Hepatocyte (in vitro differentiated cells): ENCODE measurements at regions not wholly inside any gene's neighbourhood (a gene's known extent, or its start where the extent isn't known, plus 50 kb on each side); places are given as distances from the start of the nearest gene placed in this dataset.

Source experiments
- DNase-seq: peaks from one replicate; pipeline ENCODE4 v3.0.0-alpha.2; 2016; ENCODE audit warnings: low spot score
- H2AFZ ChIP-seq: fragments of 200-600 bp; sonication (generic); 2 replicates; pipeline ENCODE4 v1.6.0; 2016; ENCODE audit warnings: antibody characterized with exemption, mild to moderate bottlenecking
- H3K27ac ChIP-seq: fragments of 200-600 bp; sonication (generic); 2 replicates; pipeline ENCODE4 v1.5.1; 2016; ENCODE audit warnings: mild to moderate bottlenecking
- H3K27me3 ChIP-seq: fragments of 200-600 bp; sonication (generic); 2 replicates; pipeline ENCODE4 v1.6.1; 2016
- H3K36me3 ChIP-seq: fragments of 200-600 bp; sonication (generic); replicated peaks from 2 replicates; pipeline ENCODE4 v1.5.1; 2016; ENCODE audit warnings: low read depth; ENCODE audit not compliant: insufficient read depth
- H3K4me1 ChIP-seq: fragments of 200-600 bp; sonication (generic); 2 replicates; pipeline ENCODE4 v1.5.1; 2016; ENCODE audit warnings: mild to moderate bottlenecking, moderate library complexity; ENCODE audit not compliant: insufficient read depth
- H3K4me2 ChIP-seq: fragments of 200-600 bp; sonication (generic); 2 replicates; pipeline ENCODE4 v1.6.0; 2016
- H3K4me3 ChIP-seq: fragments of 200-600 bp; sonication (generic); 2 replicates; pipeline ENCODE4 v1.5.1; 2016; ENCODE audit warnings: mild to moderate bottlenecking
- H3K79me2 ChIP-seq: fragments of 200-600 bp; sonication (generic); 2 replicates; pipeline ENCODE4 v1.6.0; 2017; ENCODE audit warnings: mild to moderate bottlenecking
- H3K9me2 ChIP-seq: fragments of 200-600 bp; sonication (generic); replicated peaks from 2 replicates; pipeline ENCODE4 v1.6.0; 2017; ENCODE audit warnings: mild to moderate bottlenecking; ENCODE audit not compliant: insufficient read depth
- H3K9me3 ChIP-seq: fragments of 200-600 bp; sonication (generic); 2 replicates; pipeline ENCODE4 v1.5.1; 2016; ENCODE audit warnings: low read depth, mild to moderate bottlenecking
- H4K20me1 ChIP-seq: fragments of 200-600 bp; sonication (generic); 2 replicates; pipeline ENCODE4 v1.6.0; 2016; ENCODE audit warnings: mild to moderate bottlenecking; ENCODE audit not compliant: insufficient read depth, poor library complexity, severe bottlenecking
- CTCF ChIP-seq: fragments of 200-600 bp; sonication (generic); IDR thresholded peaks from 2 replicates; pipeline ENCODE4 v1.5.1; 2016; ENCODE audit warnings: antibody characterized with exemption, mild to moderate bottlenecking; ENCODE audit not compliant: poor library complexity
- EZH2 ChIP-seq: fragments of 200-600 bp; sonication (generic); IDR thresholded peaks from 2 replicates; pipeline ENCODE4 v1.6.1; 2016; ENCODE audit warnings: antibody characterized with exemption, mild to moderate bottlenecking, borderline replicate concordance
- EZH2phosphoT487 ChIP-seq: fragments of 200-600 bp; sonication (generic); IDR thresholded peaks from one replicate; pipeline ENCODE4 v1.6.1; 2018; ENCODE audit warnings: antibody characterized with exemption, mild to moderate bottlenecking, low read depth, moderate library complexity; ENCODE audit not compliant: unreplicated experiment, severe bottlenecking
- WGBS: methylation state at CpG from one replicate; pipeline ENCODE4 v1.1.6; 2016; ENCODE audit warnings: low lambda C conversion rate; ENCODE audit errors: missing lambda C conversion rate; 5-methylcytosine and 5-hydroxymethylcytosine counted together

DNA sequence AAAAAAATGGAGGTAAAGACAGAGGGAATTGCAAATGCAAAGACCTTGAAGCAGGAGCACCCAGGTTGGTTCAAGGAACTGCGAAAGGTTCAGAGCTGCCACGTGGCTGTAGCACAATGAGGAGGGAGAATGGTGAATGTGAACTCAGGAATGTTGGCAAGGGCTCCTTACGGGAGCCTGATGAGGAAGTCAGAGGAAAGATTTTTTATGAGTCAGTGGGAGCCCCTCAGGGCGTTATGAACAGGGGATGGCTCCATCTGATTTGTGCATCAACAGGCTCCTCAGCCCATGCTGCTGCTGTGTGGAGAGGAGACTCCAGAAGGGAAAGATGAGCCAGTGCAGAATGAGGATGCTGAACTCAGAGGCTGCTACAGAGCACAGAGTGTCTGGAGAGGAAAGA is 194.4 kb downstream of the ARRDC4 start:
- Histone ChIP-seq H3K4me1 (no peaks in the 10 kb centered on the region), H4K20me1 (no peaks in the 10 kb centered on the region), H3K27me3 (peaks cover 4% of the 10 kb centered on the region), H2AFZ (no peak overlapping the region), H3K4me2 (no peak overlapping the region), H3K79me2 (no peaks in the 10 kb centered on the region), H3K9me2 (no peaks in the 10 kb centered on the region), H3K27ac (no peak overlapping the region), H3K36me3 (no peaks in the 10 kb centered on the region), H3K4me3 (no peak overlapping the region), H3K9me3 (no peaks in the 10 kb centered on the region)
- TF ChIP-seq EZH2phosphoT487 (no peak), CTCF (no peak), EZH2 (no peak)
- DNase-seq: peak; percentile 28
- 54% methylated on average over 4 of the region's 4 CpGs for WGBS

GRCh38 chr15:98155356-98155755 is 194.9 kb downstream of the ARRDC4 start:
- 84% methylated on average over 1 of the region's 1 CpG for WGBS
- H3K4me2 ChIP-seq: no peak overlapping the region

GRCh38 chr15:98160236-98160635 is 199.7 kb downstream of the ARRDC4 start:
- TF ChIP-seq EZH2 (no peak), CTCF (no peak), EZH2phosphoT487 (no peak)
- Histone ChIP-seq H3K27ac (no peak overlapping the region), H3K36me3 (no peaks in the 10 kb centered on the region), H4K20me1 (no peaks in the 10 kb centered on the region), H2AFZ (no peak overlapping the region), H3K9me2 (no peaks in the 10 kb centered on the region), H3K4me3 (no peak overlapping the region), H3K4me2 (no peak overlapping the region), H3K9me3 (no peaks in the 10 kb centered on the region), H3K27me3 (peaks cover 4% of the 10 kb centered on the region), H3K4me1 (no peaks in the 10 kb centered on the region), H3K79me2 (no peaks in the 10 kb centered on the region)
- no peak for DNase-seq
- 64% methylated on average over 8 of the region's 8 CpGs for WGBS

More at GRCh38 chr15:98155356-98155755, 194.9 kb downstream of the ARRDC4 start:
- H3K9me2 ChIP-seq: no peaks in the 10 kb centered on the region
- no peaks in the 10 kb centered on the region for H3K4me1 ChIP-seq
- DNase-seq: no peak
- no peak for TF ChIP-seq EZH2phosphoT487
- TF ChIP-seq CTCF: no peak
- no peak for TF ChIP-seq EZH2
- H3K4me3 ChIP-seq: no peak overlapping the region
- H3K27ac ChIP-seq: no peak overlapping the region
- H3K27me3 ChIP-seq: peaks cover 4% of the 10 kb centered on the region
- no peaks in the 10 kb centered on the region for H3K79me2 ChIP-seq
- no peaks in the 10 kb centered on the region for H4K20me1 ChIP-seq
- H2AFZ ChIP-seq: no peak overlapping the region
- no peaks in the 10 kb centered on the region for H3K9me3 ChIP-seq
- H3K36me3 ChIP-seq: no peaks in the 10 kb centered on the region

- no peaks in the 10 kb centered on the region for H3K27me3 ChIP-seq
- no peaks in the 10 kb centered on the region for H3K79me2 ChIP-seq
- no peak for DNase-seq
- no peaks in the 10 kb centered on the region for H3K9me3 ChIP-seq
- H4K20me1 ChIP-seq: no peaks in the 10 kb centered on the region
- H3K4me1 ChIP-seq: no peaks in the 10 kb centered on the region
- 89% methylated on average over 23 of the region's 23 CpGs for WGBS
- H2AFZ ChIP-seq: no peak overlapping the region
- H3K36me3 ChIP-seq: no peaks in the 10 kb centered on the region
- TF ChIP-seq CTCF: no peak
- TF ChIP-seq EZH2: no peak
- TF ChIP-seq EZH2phosphoT487: no peak
- H3K4me3 ChIP-seq: no peak overlapping the region
- no peaks in the 10 kb centered on the region for H3K9me2 ChIP-seq
- H3K4me2 ChIP-seq: no peak overlapping the region
- no peak overlapping the region for H3K27ac ChIP-seq
Measured at GRCh38 chr15:98163319-98164045, 203.0 kb downstream of the ARRDC4 start.
